ENCODE measurements at regions not wholly inside any gene's neighbourhood (a gene's known extent, or its start where the extent isn't known, plus 50 kb on each side); places are given as distances from the start of the nearest gene placed in this dataset.

DNA sequence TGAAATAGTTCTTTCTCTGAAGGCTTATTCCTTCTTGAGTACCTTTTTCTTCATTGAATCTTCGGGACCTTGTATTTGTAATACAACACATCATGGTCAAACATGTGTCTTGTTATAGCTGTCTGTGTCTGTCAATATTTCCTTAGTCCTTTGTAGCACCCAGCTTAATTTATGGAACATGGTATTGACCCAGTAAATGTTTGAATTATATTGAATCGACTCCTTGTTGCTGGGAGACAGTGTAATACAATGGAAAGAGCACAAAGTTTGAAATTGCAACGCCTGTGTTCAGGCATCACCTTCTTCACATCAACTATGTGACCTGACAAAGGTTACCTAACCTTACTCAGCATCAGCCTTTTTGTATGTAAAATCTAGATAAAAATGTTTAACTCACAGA, 267.2 kb upstream of the CYRIA start:
- TF ChIP-seq, protein P1, sequence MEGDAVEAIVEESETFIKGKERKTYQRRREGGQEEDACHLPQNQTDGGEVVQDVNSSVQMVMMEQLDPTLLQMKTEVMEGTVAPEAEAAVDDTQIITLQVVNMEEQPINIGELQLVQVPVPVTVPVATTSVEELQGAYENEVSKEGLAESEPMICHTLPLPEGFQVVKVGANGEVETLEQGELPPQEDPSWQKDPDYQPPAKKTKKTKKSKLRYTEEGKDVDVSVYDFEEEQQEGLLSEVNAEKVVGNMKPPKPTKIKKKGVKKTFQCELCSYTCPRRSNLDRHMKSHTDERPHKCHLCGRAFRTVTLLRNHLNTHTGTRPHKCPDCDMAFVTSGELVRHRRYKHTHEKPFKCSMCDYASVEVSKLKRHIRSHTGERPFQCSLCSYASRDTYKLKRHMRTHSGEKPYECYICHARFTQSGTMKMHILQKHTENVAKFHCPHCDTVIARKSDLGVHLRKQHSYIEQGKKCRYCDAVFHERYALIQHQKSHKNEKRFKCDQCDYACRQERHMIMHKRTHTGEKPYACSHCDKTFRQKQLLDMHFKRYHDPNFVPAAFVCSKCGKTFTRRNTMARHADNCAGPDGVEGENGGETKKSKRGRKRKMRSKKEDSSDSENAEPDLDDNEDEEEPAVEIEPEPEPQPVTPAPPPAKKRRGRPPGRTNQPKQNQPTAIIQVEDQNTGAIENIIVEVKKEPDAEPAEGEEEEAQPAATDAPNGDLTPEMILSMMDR (IDR thresholded peaks at IDR 0.05; ENCODE audit: insufficient read depth, low read length, poor library complexity, severe bottlenecking) = no peak
- TF ChIP-seq EZH2phosphoT487 (conservative IDR thresholded peaks at IDR 0.05; ENCODE audit: low read length) = no peak

Measured in SU-DHL-6 (cell line).